ENCODE measurements at regions not wholly inside any gene's neighbourhood (a gene's known extent, or its start where the extent isn't known, plus 50 kb on each side); places are given as distances from the start of the nearest gene placed in this dataset.

DNA sequence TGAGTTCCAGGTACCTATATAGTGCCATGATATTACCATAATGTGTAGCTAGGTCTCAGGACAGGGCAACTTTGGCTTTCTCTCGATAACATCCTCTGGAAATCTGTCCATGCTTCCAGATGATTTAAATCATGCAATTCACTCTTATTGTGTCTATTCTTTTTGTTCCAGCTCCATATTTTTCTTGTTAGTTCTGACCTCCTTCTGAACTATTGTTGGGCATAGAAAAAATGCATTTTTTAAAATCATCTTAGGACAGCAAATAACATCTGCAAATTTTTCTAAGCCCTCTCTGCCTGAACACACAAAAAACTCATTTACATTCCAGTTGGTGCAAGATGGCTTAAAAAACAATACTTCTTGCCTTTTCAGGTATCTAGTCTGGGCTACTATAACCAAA, 1561.0 kb upstream of the MIR17HG start:
- TF ChIP-seq, protein P1, sequence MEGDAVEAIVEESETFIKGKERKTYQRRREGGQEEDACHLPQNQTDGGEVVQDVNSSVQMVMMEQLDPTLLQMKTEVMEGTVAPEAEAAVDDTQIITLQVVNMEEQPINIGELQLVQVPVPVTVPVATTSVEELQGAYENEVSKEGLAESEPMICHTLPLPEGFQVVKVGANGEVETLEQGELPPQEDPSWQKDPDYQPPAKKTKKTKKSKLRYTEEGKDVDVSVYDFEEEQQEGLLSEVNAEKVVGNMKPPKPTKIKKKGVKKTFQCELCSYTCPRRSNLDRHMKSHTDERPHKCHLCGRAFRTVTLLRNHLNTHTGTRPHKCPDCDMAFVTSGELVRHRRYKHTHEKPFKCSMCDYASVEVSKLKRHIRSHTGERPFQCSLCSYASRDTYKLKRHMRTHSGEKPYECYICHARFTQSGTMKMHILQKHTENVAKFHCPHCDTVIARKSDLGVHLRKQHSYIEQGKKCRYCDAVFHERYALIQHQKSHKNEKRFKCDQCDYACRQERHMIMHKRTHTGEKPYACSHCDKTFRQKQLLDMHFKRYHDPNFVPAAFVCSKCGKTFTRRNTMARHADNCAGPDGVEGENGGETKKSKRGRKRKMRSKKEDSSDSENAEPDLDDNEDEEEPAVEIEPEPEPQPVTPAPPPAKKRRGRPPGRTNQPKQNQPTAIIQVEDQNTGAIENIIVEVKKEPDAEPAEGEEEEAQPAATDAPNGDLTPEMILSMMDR (conservative IDR thresholded peaks at IDR 0.05; ENCODE audit: low read depth, low read length), result no peak
- no peak for TF ChIP-seq EZH2 (IDR thresholded peaks at IDR 0.05; ENCODE audit: low read length, unreplicated experiment)
